ENCODE measurements at regions not wholly inside any gene's neighbourhood (a gene's known extent, or its start where the extent isn't known, plus 50 kb on each side); places are given as distances from the start of the nearest gene placed in this dataset.

GRCh38 chr14:82345184-82345583 is 811.5 kb upstream of the SEL1L start:
- Mint-ChIP-seq H3K9me3 (peaks cover 6 to 10% of the 10 kb centered on the region in 2 donors), H3K4me3 (no peak overlapping the region), H3K27ac (no peak overlapping the region), H3K27me3 (ENCODE audit: low read depth in 2 of 2) (no peaks in the 10 kb centered on the region), H3K4me1 (no peaks in the 10 kb centered on the region), H3K36me3 (no peaks in the 10 kb centered on the region)
- Histone ChIP-seq H3K4me3 (ENCODE audit: low read length) (no peak overlapping the region), H3K36me3 (ENCODE audit: control insufficient read depth, insufficient read depth, low read length) (no peaks in the 10 kb centered on the region), H3K27me3 (ENCODE audit: control insufficient read depth, insufficient read depth, low read length) (no peaks in the 10 kb centered on the region), H3K9me3 (ENCODE audit: control insufficient read depth, insufficient read depth, low read length) (peaks cover 8% of the 10 kb centered on the region), H3K27ac (ENCODE audit: low read length) (no peak overlapping the region), H3K4me1 (ENCODE audit: control insufficient read depth, insufficient read depth, low read length) (no peaks in the 10 kb centered on the region)
- intact Hi-C loops (cut with micrococcal nuclease): no loop called here
- no peak for ATAC-seq
- DNase-seq: no peak
- TF ChIP-seq CTCF (IDR thresholded peaks at IDR 0.05): no peak

- Histone ChIP-seq H3K9me3 (ENCODE audit: control insufficient read depth, insufficient read depth, low read length) (peaks cover 7% of the 10 kb centered on the region), H3K4me3 (ENCODE audit: low read length) (no peak overlapping the region), H3K36me3 (ENCODE audit: control insufficient read depth, insufficient read depth, low read length) (no peaks in the 10 kb centered on the region), H3K4me1 (ENCODE audit: control insufficient read depth, insufficient read depth, low read length) (no peaks in the 10 kb centered on the region), H3K27ac (ENCODE audit: low read length) (no peak overlapping the region), H3K27me3 (ENCODE audit: control insufficient read depth, insufficient read depth, low read length) (no peaks in the 10 kb centered on the region)
- no peaks in the 10 kb centered on the region for H3K4me1 Mint-ChIP-seq
- DNase-seq (no peak), ATAC-seq (no peak)
- H3K27ac Mint-ChIP-seq: no peak overlapping the region
- no peak overlapping the region for H3K4me3 Mint-ChIP-seq
- peaks cover 14% of the 10 kb centered on the region for H3K36me3 Mint-ChIP-seq
- TF ChIP-seq CTCF (IDR thresholded peaks at IDR 0.05): no peak
- peaks cover 17 to 19% of the 10 kb centered on the region in 2 donors for H3K9me3 Mint-ChIP-seq
- intact Hi-C loops (cut with micrococcal nuclease): no loop called here
- no peaks in the 10 kb centered on the region for H3K27me3 Mint-ChIP-seq (ENCODE audit: low read depth in 2 of 2)
Observed at GRCh38 chr14:82354126-82354525, 820.5 kb upstream of the SEL1L start.

- H3K9me3 ChIP-seq (ENCODE audit: control insufficient read depth, insufficient read depth, low read length): peaks cover 7% of the 10 kb centered on the region
- H3K4me3 ChIP-seq (ENCODE audit: low read length): no peak overlapping the region
- no peak overlapping the region for H3K4me3 Mint-ChIP-seq
- H3K27me3 ChIP-seq (ENCODE audit: control insufficient read depth, insufficient read depth, low read length): no peaks in the 10 kb centered on the region
- peaks cover 14% of the 10 kb centered on the region for H3K36me3 Mint-ChIP-seq
- no peak overlapping the region for H3K27ac ChIP-seq (ENCODE audit: low read length)
- no peaks in the 10 kb centered on the region for H3K4me1 ChIP-seq (ENCODE audit: control insufficient read depth, insufficient read depth, low read length)
- WGBS (ENCODE audit: insufficient coverage): 75% methylated on average over 3 of the region's 3 CpGs
- H3K9me3 Mint-ChIP-seq: peaks cover 17 to 23% of the 10 kb centered on the region in 2 donors
- no peaks in the 10 kb centered on the region for H3K4me1 Mint-ChIP-seq
- H3K36me3 ChIP-seq (ENCODE audit: control insufficient read depth, insufficient read depth, low read length): no peaks in the 10 kb centered on the region
- intact Hi-C loops (cut with micrococcal nuclease): no loop called here
- no peak overlapping the region for H3K27ac Mint-ChIP-seq
- TF ChIP-seq CTCF (IDR thresholded peaks at IDR 0.05): no peak
- no peaks in the 10 kb centered on the region for H3K27me3 Mint-ChIP-seq (ENCODE audit: low read depth in 2 of 2)
- DNase-seq: no peak
- ATAC-seq: no peak
Observed at GRCh38 chr14:82359201-82359600, 825.5 kb upstream of the SEL1L start.

- Mint-ChIP-seq H3K36me3 (peaks cover 14% of the 10 kb centered on the region), H3K27ac (no peak overlapping the region), H3K4me1 (no peaks in the 10 kb centered on the region), H3K9me3 (peaks cover 19 to 30% of the 10 kb centered on the region in 2 donors), H3K27me3 (ENCODE audit: low read depth in 2 of 2) (no peaks in the 10 kb centered on the region), H3K4me3 (no peak overlapping the region)
- intact Hi-C loops (cut with micrococcal nuclease): no loop called here
- no peaks in the 10 kb centered on the region for H3K9me3 ChIP-seq (ENCODE audit: control insufficient read depth, insufficient read depth, low read length)
- TF ChIP-seq CTCF (IDR thresholded peaks at IDR 0.05): no peak
- H3K36me3 ChIP-seq (ENCODE audit: control insufficient read depth, insufficient read depth, low read length): no peaks in the 10 kb centered on the region
- no peak for DNase-seq
- no peak for ATAC-seq
- no peaks in the 10 kb centered on the region for H3K4me1 ChIP-seq (ENCODE audit: control insufficient read depth, insufficient read depth, low read length)
- no peak overlapping the region for H3K4me3 ChIP-seq (ENCODE audit: low read length)
- no peak overlapping the region for H3K27ac ChIP-seq (ENCODE audit: low read length)
- H3K27me3 ChIP-seq (ENCODE audit: control insufficient read depth, insufficient read depth, low read length): no peaks in the 10 kb centered on the region
Observed at GRCh38 chr14:82362452-82362851, 828.8 kb upstream of the SEL1L start.

Data from natural killer cell (primary cell).